ENCODE measurements at regions not wholly inside any gene's neighbourhood (a gene's known extent, or its start where the extent isn't known, plus 50 kb on each side); places are given as distances from the start of the nearest gene placed in this dataset.
"Not testable (repeated sequence)": the region's sequence is repeated elsewhere in the genome, so short reads cannot be mapped to it uniquely, and the experiment has no call there.

DNA sequence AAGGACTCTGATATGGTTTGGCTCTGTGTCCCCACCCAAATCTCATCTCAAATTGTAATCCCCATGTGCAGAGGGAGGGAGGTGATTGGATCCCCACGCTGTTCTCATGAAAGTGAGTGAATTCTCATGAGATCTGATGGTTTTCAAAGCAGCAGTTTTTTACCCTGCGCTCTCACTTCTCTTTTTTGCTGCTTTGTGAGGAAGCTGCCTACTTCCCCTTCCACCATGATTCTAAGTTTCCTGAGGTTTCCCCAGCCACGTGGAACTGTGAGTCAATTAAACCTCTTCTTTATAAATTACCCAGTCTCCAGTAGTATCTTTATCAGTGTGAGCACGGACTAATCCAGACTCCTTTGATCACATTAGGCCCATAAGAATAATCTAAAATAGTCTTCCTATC lies 719.7 kb upstream of the CDH8 start:
- H3K27me3 ChIP-seq (ENCODE audit: control insufficient read depth in 1 of 2, insufficient read depth in 2 of 2, low read length in 2 of 2) = no peaks in the 10 kb centered on the region
- H3K9ac ChIP-seq (ENCODE audit: low read length in 2 of 2) = no peak overlapping the region
- no peaks in the 10 kb centered on the region for H3K4me1 ChIP-seq (ENCODE audit: control insufficient read depth, insufficient read depth, low read length)
- H3K4me3 ChIP-seq (ENCODE audit: low read length in 2 of 2) = no peak overlapping the region
- no peak overlapping the region for H3K27ac ChIP-seq (ENCODE audit: low read length)
- H3K9me3 ChIP-seq (ENCODE audit: control insufficient read depth in 2 of 2, low read length in 2 of 2) = no peaks in the 10 kb centered on the region
- H3K36me3 ChIP-seq (ENCODE audit: control insufficient read depth in 2 of 2, insufficient read depth in 2 of 2, low read length in 2 of 2) = no peaks in the 10 kb centered on the region

DNA sequence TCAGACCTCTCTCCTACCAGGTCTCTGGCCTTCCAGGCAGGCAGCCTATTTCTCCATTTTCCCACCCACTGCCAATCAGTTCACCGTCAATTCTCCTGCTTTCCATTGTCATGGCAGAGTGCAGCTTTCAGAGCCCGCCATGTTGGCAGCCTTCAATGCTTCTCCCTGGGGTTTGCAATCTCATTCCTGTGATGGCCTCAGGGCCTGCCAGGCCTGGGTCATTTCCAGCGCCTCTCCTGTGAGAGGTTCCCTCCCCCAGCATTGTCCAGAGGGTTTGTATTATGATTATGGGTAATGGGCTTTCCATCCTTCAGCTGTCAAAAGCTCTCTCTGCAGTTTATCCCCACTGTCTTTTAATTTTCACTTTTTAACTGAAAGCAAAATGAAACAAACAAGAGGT lies 716.6 kb upstream of the CDH8 start:
- Histone ChIP-seq H3K36me3 (ENCODE audit: control insufficient read depth in 2 of 2, insufficient read depth in 2 of 2, low read length in 2 of 2) (no peaks in the 10 kb centered on the region), H3K4me1 (ENCODE audit: control insufficient read depth, insufficient read depth, low read length) (no peaks in the 10 kb centered on the region), H3K4me3 (ENCODE audit: low read length in 2 of 2) (no peak overlapping the region), H3K27ac (ENCODE audit: low read length) (no peak overlapping the region), H3K27me3 (ENCODE audit: control insufficient read depth in 1 of 2, insufficient read depth in 2 of 2, low read length in 2 of 2) (no peaks in the 10 kb centered on the region), H3K9ac (ENCODE audit: low read length in 2 of 2) (no peak overlapping the region), H3K9me3 (ENCODE audit: control insufficient read depth in 2 of 2, low read length in 2 of 2) (no peaks in the 10 kb centered on the region)

GRCh38 chr16:62751218-62751617 lies 715.0 kb upstream of the CDH8 start:
- no peaks in the 10 kb centered on the region for H3K4me1 ChIP-seq (ENCODE audit: control insufficient read depth, insufficient read depth, low read length)
- H3K27ac ChIP-seq (ENCODE audit: low read length) = no peak overlapping the region
- H3K9ac ChIP-seq (ENCODE audit: low read length in 2 of 2) = no peak overlapping the region
- no peaks in the 10 kb centered on the region for H3K27me3 ChIP-seq (ENCODE audit: control insufficient read depth in 1 of 2, insufficient read depth in 2 of 2, low read length in 2 of 2)
- no peaks in the 10 kb centered on the region for H3K9me3 ChIP-seq (ENCODE audit: control insufficient read depth in 2 of 2, low read length in 2 of 2)
- H3K36me3 ChIP-seq (ENCODE audit: control insufficient read depth in 2 of 2, insufficient read depth in 2 of 2, low read length in 2 of 2) = no peaks in the 10 kb centered on the region
- H3K4me3 ChIP-seq (ENCODE audit: low read length in 2 of 2) = no peak overlapping the region

DNA sequence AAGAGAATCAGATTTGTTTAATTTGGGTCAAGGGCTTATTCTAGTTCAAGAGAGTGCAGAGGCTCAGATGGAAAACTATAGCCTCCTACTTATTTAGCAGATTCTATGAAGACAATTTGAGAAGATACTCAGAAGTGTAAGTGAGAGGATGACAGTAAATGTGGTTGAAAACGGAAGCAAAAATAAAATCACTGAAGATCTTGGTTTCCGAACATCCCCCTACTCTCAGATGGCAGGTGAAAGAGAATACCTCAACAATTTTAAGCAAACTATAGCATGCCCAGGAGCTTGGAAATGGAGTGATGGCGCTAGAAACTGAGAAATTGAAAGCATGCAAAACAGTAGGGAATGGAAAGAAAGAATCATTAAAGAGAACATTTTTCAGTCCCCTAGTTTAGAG lies 705.5 kb upstream of the CDH8 start:
- Histone ChIP-seq H3K4me3 (ENCODE audit: low read length in 2 of 2) (no peak overlapping the region), H3K4me1 (ENCODE audit: control insufficient read depth, insufficient read depth, low read length) (no peaks in the 10 kb centered on the region), H3K27me3 (ENCODE audit: control insufficient read depth in 1 of 2, insufficient read depth in 2 of 2, low read length in 2 of 2) (no peaks in the 10 kb centered on the region), H3K9me3 (ENCODE audit: control insufficient read depth in 2 of 2, low read length in 2 of 2) (no peaks in the 10 kb centered on the region), H3K27ac (ENCODE audit: low read length) (no peak overlapping the region), H3K36me3 (ENCODE audit: control insufficient read depth in 2 of 2, insufficient read depth in 2 of 2, low read length in 2 of 2) (no peaks in the 10 kb centered on the region), H3K9ac (ENCODE audit: low read length in 2 of 2) (no peak overlapping the region)

DNA sequence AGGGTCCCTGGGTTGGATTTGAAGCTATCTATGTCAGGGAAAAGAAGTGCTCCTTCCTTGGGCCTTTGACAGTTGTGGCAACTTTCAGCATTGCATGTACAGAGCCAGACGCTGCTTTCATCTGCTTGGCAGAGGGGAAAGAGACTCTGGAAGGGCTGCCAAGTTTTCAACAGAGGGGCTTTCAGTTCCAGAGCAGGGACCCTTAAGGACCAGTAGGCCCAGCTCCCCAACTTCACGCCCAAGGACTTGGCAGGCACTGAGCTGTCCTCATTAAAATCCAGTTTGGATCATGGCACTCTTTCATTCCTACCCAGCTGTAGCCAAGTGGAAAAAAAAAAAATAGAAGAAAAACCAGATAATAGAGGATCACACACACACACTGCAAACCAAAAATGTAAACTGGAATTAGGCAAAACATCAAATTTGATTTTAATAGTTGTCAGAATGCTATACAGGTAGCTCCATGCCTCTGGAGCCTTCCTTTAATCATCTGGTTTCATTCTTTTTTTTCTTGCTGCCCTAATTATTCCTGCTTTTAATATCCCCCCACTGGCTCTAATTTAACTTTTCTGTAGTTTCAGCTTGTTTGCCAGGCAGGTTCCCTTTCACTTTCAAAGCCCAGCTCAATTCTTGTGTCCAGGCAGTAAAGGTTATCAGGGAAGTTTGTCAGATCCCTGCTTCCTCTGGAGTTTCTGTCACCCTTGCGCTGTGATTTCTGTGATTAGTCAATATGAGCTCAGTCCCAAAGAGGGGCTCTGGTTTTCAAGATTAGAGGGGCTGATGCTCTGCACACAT lies 702.6 kb upstream of the CDH8 start:
- H3K4me1 ChIP-seq (ENCODE audit: control insufficient read depth, insufficient read depth, low read length) = no peaks in the 10 kb centered on the region
- H3K27ac ChIP-seq (ENCODE audit: low read length) = no peak overlapping the region
- H3K36me3 ChIP-seq (ENCODE audit: control insufficient read depth in 2 of 2, insufficient read depth in 2 of 2, low read length in 2 of 2) = no peaks in the 10 kb centered on the region
- H3K9me3 ChIP-seq (ENCODE audit: control insufficient read depth in 2 of 2, low read length in 2 of 2) = no peaks in the 10 kb centered on the region
- H3K4me3 ChIP-seq (ENCODE audit: low read length in 2 of 2) = no peak overlapping the region
- no peak overlapping the region for H3K9ac ChIP-seq (ENCODE audit: low read length in 2 of 2)
- no peaks in the 10 kb centered on the region for H3K27me3 ChIP-seq (ENCODE audit: control insufficient read depth in 1 of 2, insufficient read depth in 2 of 2, low read length in 2 of 2)

DNA sequence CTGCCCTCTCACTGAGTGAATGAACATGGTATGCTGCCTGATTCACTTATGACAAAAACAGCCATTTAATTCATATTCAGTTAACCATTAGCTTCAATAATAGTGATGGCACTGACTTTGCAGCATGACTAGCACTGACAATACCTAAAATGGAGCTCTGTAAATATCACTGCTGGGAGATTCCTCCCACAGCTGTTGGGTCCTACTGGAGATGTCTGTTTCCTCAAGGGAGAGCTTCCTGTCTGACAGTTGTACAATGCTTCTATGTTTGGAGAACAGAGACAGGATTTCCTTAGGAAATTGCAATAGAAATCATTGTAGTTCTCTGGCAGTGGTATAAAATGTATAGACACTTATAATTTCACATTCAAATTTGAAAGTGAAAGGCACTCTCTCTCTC lies 695.9 kb upstream of the CDH8 start:
- H3K27me3 ChIP-seq (ENCODE audit: control insufficient read depth in 1 of 2, insufficient read depth in 2 of 2, low read length in 2 of 2) = no peaks in the 10 kb centered on the region
- H3K36me3 ChIP-seq (ENCODE audit: control insufficient read depth in 2 of 2, insufficient read depth in 2 of 2, low read length in 2 of 2) = no peaks in the 10 kb centered on the region
- no peaks in the 10 kb centered on the region for H3K4me1 ChIP-seq (ENCODE audit: control insufficient read depth, insufficient read depth, low read length)
- no peak overlapping the region for H3K4me3 ChIP-seq (ENCODE audit: low read length in 2 of 2)
- no peak overlapping the region for H3K9ac ChIP-seq (ENCODE audit: low read length in 2 of 2)
- H3K9me3 ChIP-seq (ENCODE audit: control insufficient read depth in 2 of 2, low read length in 2 of 2) = no peaks in the 10 kb centered on the region
- H3K27ac ChIP-seq (ENCODE audit: low read length) = no peak overlapping the region

- not testable (repeated sequence) for H3K4me3 ChIP-seq (ENCODE audit: low read length in 2 of 2); H3K9me3 ChIP-seq (ENCODE audit: control insufficient read depth in 2 of 2, low read length in 2 of 2); H3K9ac ChIP-seq (ENCODE audit: low read length in 2 of 2); H3K27ac ChIP-seq (ENCODE audit: low read length); H3K36me3 ChIP-seq (ENCODE audit: control insufficient read depth in 2 of 2, insufficient read depth in 2 of 2, low read length in 2 of 2); H3K27me3 ChIP-seq (ENCODE audit: control insufficient read depth in 1 of 2, insufficient read depth in 2 of 2, low read length in 2 of 2); H3K4me1 ChIP-seq (ENCODE audit: control insufficient read depth, insufficient read depth, low read length)
Observed at GRCh38 chr16:62724670-62725269, 688.5 kb upstream of the CDH8 start.

DNA sequence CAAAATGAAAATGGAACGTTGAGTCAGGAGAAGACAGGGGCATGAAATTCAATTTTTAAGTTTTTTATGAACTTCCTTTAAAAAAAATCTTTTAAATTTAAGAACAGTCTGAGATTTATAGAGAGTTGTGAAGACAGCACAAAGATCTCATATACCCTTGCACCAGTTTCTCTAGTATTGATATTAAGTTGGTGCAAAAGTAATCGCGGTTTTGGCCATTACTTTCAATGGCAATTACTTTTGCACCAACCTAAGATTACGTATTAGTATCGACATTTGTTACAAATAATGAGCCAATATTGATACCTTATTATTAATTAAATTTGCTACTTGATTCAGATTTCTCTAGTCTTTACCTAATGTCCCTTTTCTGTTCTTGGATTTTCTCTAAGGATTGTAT lies 684.4 kb upstream of the CDH8 start:
- Histone ChIP-seq H3K4me3 (ENCODE audit: low read length in 2 of 2) (no peak overlapping the region), H3K9ac (ENCODE audit: low read length in 2 of 2) (no peak overlapping the region), H3K4me1 (ENCODE audit: control insufficient read depth, insufficient read depth, low read length) (no peaks in the 10 kb centered on the region), H3K27me3 (ENCODE audit: control insufficient read depth in 1 of 2, insufficient read depth in 2 of 2, low read length in 2 of 2) (no peaks in the 10 kb centered on the region), H3K9me3 (ENCODE audit: control insufficient read depth in 2 of 2, low read length in 2 of 2) (no peaks in the 10 kb centered on the region), H3K36me3 (ENCODE audit: control insufficient read depth in 2 of 2, insufficient read depth in 2 of 2, low read length in 2 of 2) (no peaks in the 10 kb centered on the region), H3K27ac (ENCODE audit: low read length) (no peak overlapping the region)

DNA sequence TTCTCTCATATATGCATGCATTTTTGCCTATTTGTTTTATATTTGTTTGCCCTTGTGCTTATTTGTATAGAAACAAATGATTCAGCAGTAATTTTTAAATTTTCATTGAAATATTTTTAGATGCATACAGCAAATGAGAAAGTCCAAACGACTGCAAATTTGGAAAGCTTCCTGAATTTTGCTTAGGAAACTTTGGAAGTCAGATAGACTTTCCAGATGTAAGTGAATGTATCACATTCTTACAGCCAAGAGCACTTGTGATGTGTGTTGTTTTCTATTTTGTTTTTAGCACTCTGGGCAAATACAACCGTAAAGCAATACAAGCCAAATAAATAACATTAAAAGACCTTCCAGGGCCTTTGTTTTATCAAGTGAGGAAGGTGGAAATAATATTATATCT lies 680.8 kb upstream of the CDH8 start:
- no peaks in the 10 kb centered on the region for H3K9me3 ChIP-seq (ENCODE audit: control insufficient read depth in 2 of 2, low read length in 2 of 2)
- no peak overlapping the region for H3K27ac ChIP-seq (ENCODE audit: low read length)
- H3K36me3 ChIP-seq (ENCODE audit: control insufficient read depth in 2 of 2, insufficient read depth in 2 of 2, low read length in 2 of 2) = no peaks in the 10 kb centered on the region
- H3K4me1 ChIP-seq (ENCODE audit: control insufficient read depth, insufficient read depth, low read length) = no peaks in the 10 kb centered on the region
- no peak overlapping the region for H3K4me3 ChIP-seq (ENCODE audit: low read length in 2 of 2)
- H3K9ac ChIP-seq (ENCODE audit: low read length in 2 of 2) = no peak overlapping the region
- no peaks in the 10 kb centered on the region for H3K27me3 ChIP-seq (ENCODE audit: control insufficient read depth in 1 of 2, insufficient read depth in 2 of 2, low read length in 2 of 2)

- no peaks in the 10 kb centered on the region for H3K27me3 ChIP-seq (ENCODE audit: control insufficient read depth in 1 of 2, insufficient read depth in 2 of 2, low read length in 2 of 2)
- H3K4me3 ChIP-seq (ENCODE audit: low read length in 2 of 2) = no peak overlapping the region
- no peaks in the 10 kb centered on the region for H3K4me1 ChIP-seq (ENCODE audit: control insufficient read depth, insufficient read depth, low read length)
- H3K27ac ChIP-seq (ENCODE audit: low read length) = no peak overlapping the region
- H3K36me3 ChIP-seq (ENCODE audit: control insufficient read depth in 2 of 2, insufficient read depth in 2 of 2, low read length in 2 of 2) = no peaks in the 10 kb centered on the region
- no peak overlapping the region for H3K9ac ChIP-seq (ENCODE audit: low read length in 2 of 2)
- no peaks in the 10 kb centered on the region for H3K9me3 ChIP-seq (ENCODE audit: control insufficient read depth in 2 of 2, low read length in 2 of 2)
Observed at GRCh38 chr16:62715701-62716100, 679.5 kb upstream of the CDH8 start.

DNA sequence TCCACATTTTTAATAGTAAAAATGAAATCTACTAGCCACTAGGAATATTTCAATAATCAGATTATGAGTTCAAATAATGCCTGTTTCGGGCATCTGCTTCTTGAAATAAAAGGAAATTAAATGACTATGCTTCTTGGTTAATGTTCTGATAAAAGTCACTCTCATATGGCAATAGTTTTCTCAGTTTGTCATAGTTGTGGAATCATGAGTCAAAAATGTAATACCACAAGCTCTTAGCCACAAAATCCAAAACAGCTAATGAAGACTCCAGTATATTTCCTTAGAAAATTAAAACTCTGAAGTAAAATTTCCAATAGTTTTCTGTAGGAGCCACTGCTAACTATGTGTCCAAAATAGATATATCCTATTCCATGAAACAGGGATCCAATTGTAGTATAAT lies 676.3 kb upstream of the CDH8 start:
- Histone ChIP-seq H3K27me3 (ENCODE audit: control insufficient read depth in 1 of 2, insufficient read depth in 2 of 2, low read length in 2 of 2) (no peaks in the 10 kb centered on the region), H3K9me3 (ENCODE audit: control insufficient read depth in 2 of 2, low read length in 2 of 2) (no peaks in the 10 kb centered on the region), H3K4me3 (ENCODE audit: low read length in 2 of 2) (no peak overlapping the region), H3K4me1 (ENCODE audit: control insufficient read depth, insufficient read depth, low read length) (no peaks in the 10 kb centered on the region), H3K9ac (ENCODE audit: low read length in 2 of 2) (no peak overlapping the region), H3K36me3 (ENCODE audit: control insufficient read depth in 2 of 2, insufficient read depth in 2 of 2, low read length in 2 of 2) (no peaks in the 10 kb centered on the region), H3K27ac (ENCODE audit: low read length) (no peak overlapping the region)

All from stomach smooth muscle (tissue), 2 donors.